ENCODE measurements at regions not wholly inside any gene's neighbourhood (a gene's known extent, or its start where the extent isn't known, plus 50 kb on each side); places are given as distances from the start of the nearest gene placed in this dataset.

- TF ChIP-seq CTCF (IDR thresholded peaks at IDR 0.05; ENCODE audit: low read depth, low read length) (no peak), EZH2phosphoT487 (IDR thresholded peaks at IDR 0.05; ENCODE audit: low read depth) (no peak)
Measured at GRCh38 chr6:40125680-40126394, 191.6 kb upstream of the MOCS1 start.
